NB4 (cell line): ENCODE measurements at regions not wholly inside any gene's neighbourhood (a gene's known extent, or its start where the extent isn't known, plus 50 kb on each side); places are given as distances from the start of the nearest gene placed in this dataset.

Source experiments
- CTCF ChIP-seq: IDR thresholded peaks from one replicate; pipeline ENCODE4 v1.5.1; 2012; ENCODE audit warnings: low read depth, low read length
- MAX ChIP-seq: IDR thresholded peaks from 2 replicates; pipeline ENCODE4 v1.6.1; 2011; ENCODE audit warnings: low read depth, low read length
- MYC ChIP-seq: IDR thresholded peaks from 2 replicates; pipeline ENCODE4 v1.6.1; 2011; ENCODE audit warnings: low read depth, low read length
- POLR2A ChIP-seq: IDR thresholded peaks from 2 replicates; pipeline ENCODE4 v1.6.1; 2011; ENCODE audit warnings: mild to moderate bottlenecking; ENCODE audit not compliant: insufficient read length; ENCODE audit errors: extremely low read depth

DNA sequence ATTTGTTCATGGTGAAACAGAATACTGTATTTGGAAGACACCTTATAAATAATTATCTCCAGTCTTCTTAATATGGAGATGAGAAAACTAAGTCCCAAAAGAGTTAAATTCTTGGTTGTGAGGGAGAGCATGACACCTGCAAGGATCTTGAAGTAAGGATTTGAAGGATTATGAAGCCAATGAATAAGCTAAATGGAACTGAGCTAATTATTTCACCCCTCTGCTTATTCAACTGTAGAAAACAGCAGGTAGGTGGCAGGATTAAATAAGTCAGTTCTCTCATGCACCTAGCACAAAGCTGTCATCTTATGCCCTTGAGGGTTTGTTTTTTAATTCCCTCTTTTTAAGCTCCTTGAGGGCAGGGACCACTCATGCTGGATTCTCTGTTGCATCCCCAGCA is 457.3 kb downstream of the ETS1 start:
- no peak for TF ChIP-seq POLR2A
- no peak for TF ChIP-seq CTCF
- TF ChIP-seq MYC, result no peak
- TF ChIP-seq MAX, result no peak
